Renal cortical epithelial cell (primary cell): ENCODE measurements at regions not wholly inside any gene's neighbourhood (a gene's known extent, or its start where the extent isn't known, plus 50 kb on each side); places are given as distances from the start of the nearest gene placed in this dataset.

Source experiments
- DNase-seq: peaks from one replicate; pipeline ENCODE4 v3.0.0-alpha.2; 2011; ENCODE audit warnings: low read depth

DNA sequence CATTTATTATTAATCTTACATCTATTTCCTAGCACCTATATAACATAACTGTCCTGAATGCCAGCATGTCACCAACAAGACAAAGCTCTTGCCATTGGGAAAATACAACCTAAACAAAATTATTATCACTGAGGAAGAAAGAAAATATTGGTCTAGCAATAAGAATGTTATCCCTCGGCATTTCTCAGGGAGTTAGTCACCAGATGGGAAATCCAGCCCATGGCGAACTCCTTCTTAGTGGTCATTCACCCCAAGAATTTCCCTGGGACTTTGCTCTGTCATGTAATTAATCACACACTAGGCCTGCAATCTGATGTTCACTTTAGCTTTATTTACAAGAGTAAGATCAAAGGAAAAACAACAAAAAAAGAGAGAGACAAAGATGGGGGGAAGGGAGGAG, 56.1 kb upstream of the TAS2R1 start:
- peak; percentile 28 for DNase-seq

DNA sequence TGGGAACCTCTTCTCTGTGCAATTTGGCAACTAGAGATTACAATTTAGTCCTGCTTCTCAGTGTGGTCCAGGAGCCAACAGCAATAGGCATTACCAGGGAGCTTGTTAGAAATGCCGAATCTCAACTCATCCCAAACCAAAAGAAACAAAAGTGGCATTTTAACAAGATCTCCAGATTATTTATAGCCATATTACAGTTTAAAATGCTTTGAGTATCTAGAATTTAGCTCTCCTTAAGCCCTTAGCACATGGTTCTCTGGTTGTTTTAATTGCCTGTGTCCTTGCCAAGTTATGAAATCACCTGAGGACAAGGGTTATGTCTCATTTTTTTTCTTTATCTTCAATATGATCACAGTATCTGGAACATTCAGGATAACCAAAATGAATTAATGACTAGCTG, 51.6 kb upstream of the TAS2R1 start:
- no peak for DNase-seq
